IPS DF 6.9 (cell line): ENCODE measurements at regions not wholly inside any gene's neighbourhood (a gene's known extent, or its start where the extent isn't known, plus 50 kb on each side); places are given as distances from the start of the nearest gene placed in this dataset.

Experiments
- DNase-seq: peaks from one replicate; pipeline ENCODE4 v3.0.0-alpha.2; 2013; ENCODE audit warnings: low read depth, low spot score
- H3K27ac ChIP-seq: one replicate; pipeline ENCODE4 v1.5.1; 2013; ENCODE audit warnings: low read length, control low read depth
- H3K27me3 ChIP-seq: 2 replicates; pipeline ENCODE4 v1.6.1; 2013; ENCODE audit warnings: mild to moderate bottlenecking, low read length; ENCODE audit not compliant: control insufficient read depth, insufficient read depth
- H3K36me3 ChIP-seq: 2 replicates; pipeline ENCODE4 v1.6.1; 2013; ENCODE audit warnings: low read length; ENCODE audit not compliant: control insufficient read depth, insufficient read depth
- H3K4me1 ChIP-seq: 2 replicates; pipeline ENCODE4 v1.6.1; 2013; ENCODE audit warnings: low read length; ENCODE audit not compliant: control insufficient read depth, insufficient read depth
- H3K4me3 ChIP-seq: 2 replicates; pipeline ENCODE4 v1.5.1; 2013; ENCODE audit warnings: mild to moderate bottlenecking, low read length
- H3K9me3 ChIP-seq: 2 replicates; pipeline ENCODE4 v1.6.1; 2013; ENCODE audit warnings: low read length, inconsistent platforms; ENCODE audit not compliant: control insufficient read depth, insufficient read depth
- WGBS: extraction: QIAGEN DNeasy Blood & Tissue Kit; methylation state at CpG from one replicate; pipeline ENCODE4 v1.1.7; 2013; ENCODE audit warnings: mixed read lengths, missing lambda C conversion rate; ENCODE audit not compliant: insufficient read length, insufficient coverage; 5-methylcytosine and 5-hydroxymethylcytosine counted together

DNA sequence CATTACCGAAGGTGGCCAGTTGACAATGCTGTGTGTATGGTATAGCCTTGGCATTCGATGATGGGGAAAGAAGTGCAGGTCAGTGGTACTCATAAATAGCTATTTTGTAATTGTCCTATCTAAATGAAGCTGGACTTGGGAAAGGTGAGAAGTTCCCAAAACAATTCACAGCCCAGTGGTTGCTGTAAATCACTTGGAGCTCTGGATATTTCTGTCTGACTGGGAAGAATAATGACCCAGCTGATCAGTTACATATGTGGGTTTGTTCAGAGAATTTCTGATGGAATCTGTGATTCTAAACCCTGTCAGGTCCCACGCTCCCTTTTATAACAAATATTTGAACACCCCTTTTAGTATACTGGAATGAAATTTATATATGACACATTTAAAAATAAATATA, 133.9 kb upstream of the PFN2 start:
- Histone ChIP-seq H3K27me3 (no peaks in the 10 kb centered on the region), H3K4me3 (no peak overlapping the region), H3K36me3 (no peaks in the 10 kb centered on the region), H3K4me1 (no peaks in the 10 kb centered on the region), H3K27ac (no peak overlapping the region), H3K9me3 (no peaks in the 10 kb centered on the region)
- DNase-seq: no peak
- no CpG with 5 or more reads among the region's 3 CpGs for WGBS

DNA sequence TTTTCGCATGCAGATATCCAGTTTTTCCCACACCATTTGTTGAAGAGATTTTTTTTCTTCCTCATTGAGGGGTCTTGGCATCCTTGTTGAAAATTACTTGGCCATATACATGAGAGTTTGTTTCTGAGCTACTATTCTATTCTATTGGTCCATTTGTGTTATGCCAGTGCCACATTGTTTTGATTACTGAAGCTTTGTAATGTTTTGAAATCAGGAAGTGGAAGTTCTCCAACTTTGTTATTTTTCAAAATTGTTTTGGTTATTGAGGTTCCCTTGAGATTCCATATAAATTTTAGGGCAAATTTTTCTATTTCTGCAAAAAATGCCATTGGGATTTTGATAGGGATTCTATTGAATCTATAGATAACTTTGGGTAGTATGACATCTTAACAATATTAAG, 130.3 kb upstream of the PFN2 start:
- Histone ChIP-seq H3K4me3 (no peak overlapping the region), H3K27ac (no peak overlapping the region), H3K27me3 (no peaks in the 10 kb centered on the region), H3K36me3 (no peaks in the 10 kb centered on the region), H3K4me1 (peaks cover 9% of the 10 kb centered on the region), H3K9me3 (no peaks in the 10 kb centered on the region)
- no peak for DNase-seq
- no CpG with 5 or more reads among the region's 1 CpG for WGBS

DNA sequence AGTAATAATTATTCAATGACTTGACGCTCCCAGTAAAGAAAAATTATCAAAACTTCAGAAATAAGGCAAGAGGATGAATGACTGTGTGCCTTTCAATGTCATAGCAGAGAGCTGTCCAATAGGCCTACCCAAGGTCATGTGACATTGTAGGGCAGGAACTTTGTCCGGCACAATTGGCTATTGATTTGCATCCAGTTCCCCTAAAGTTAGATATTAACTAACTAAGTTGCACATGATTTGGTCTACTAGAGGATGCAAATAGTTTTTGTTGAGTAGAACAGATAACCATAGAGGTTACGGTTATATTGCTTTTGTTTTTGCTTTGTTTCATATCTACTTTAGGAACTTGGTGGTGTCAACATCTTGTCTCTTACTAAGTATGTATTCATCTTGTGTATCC, 127.9 kb upstream of the PFN2 start:
- Histone ChIP-seq H3K4me3 (no peak overlapping the region), H3K36me3 (no peaks in the 10 kb centered on the region), H3K27me3 (no peaks in the 10 kb centered on the region), H3K4me1 (peaks cover 10% of the 10 kb centered on the region), H3K27ac (no peak overlapping the region), H3K9me3 (no peaks in the 10 kb centered on the region)
- no CpG with 5 or more reads among the region's 3 CpGs for WGBS
- no peak for DNase-seq

DNA sequence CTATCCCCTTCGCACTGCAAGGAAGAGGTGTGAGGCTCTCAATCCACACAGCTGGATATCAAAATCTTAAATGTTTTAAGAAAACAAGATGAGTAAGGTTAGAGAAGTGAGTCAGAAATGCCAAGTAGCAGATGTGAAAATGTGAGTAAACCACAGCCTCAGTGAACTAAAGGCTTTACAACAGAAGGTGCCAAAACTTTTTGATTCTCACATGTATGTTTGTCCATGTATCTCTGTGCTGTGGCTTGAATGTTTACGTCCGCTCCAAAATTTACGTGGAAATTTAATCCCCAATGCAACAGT, 126.8 kb upstream of the PFN2 start:
- WGBS: no CpG with 5 or more reads among the region's 4 CpGs
- Histone ChIP-seq H3K27ac (no peak overlapping the region), H3K36me3 (no peaks in the 10 kb centered on the region), H3K4me1 (peaks cover 10% of the 10 kb centered on the region), H3K4me3 (no peak overlapping the region), H3K9me3 (no peaks in the 10 kb centered on the region), H3K27me3 (no peaks in the 10 kb centered on the region)
- DNase-seq: no peak

DNA sequence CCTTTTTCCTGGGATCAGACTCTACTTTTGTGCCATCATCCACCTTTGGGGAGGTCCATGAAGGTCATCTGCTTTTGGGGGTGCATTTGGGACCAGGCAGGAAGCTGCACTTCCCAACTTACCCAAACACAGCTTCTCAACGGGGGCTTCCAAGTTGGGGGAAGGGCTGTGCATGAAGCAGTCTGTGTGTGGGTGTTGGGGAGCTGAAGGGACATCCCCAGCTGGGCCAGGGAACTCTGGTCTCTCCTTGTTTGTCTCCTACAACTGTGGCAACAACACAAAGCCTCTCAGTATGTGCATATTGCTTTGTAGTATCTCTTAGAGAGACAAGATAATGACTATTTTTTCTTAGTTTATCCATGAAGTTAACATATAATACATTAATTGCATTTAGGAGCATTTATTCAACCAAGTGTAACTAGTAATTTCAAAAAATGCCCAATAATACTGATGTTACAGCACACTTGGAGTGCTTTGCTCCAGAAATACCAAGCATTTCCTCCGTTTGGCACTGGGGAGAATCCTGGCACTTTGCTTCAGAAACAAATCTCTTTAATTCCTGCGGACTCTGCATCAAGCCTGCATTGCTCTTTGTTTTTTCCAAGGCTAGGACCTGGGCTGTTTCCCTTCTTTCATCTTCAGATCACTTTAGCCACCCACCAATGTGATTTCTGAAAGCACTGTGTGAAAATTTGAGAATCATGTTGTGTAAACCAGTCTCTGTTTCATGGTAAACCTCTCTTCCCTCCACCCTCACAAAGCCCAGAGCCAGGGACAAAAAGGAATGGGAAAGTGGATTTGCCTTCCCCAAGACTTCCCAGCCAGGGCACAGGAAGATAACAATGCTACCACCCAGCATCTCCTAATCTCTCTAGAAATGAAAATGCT, 126.2 kb upstream of the PFN2 start:
- Histone ChIP-seq H3K27me3 (no peaks in the 10 kb centered on the region), H3K9me3 (no peaks in the 10 kb centered on the region), H3K27ac (no peak overlapping the region), H3K4me3 (no peak overlapping the region), H3K36me3 (no peaks in the 10 kb centered on the region), H3K4me1 (peaks cover 10% of the 10 kb centered on the region)
- WGBS: no CpG with 5 or more reads among the region's 3 CpGs
- DNase-seq: no peak

DNA sequence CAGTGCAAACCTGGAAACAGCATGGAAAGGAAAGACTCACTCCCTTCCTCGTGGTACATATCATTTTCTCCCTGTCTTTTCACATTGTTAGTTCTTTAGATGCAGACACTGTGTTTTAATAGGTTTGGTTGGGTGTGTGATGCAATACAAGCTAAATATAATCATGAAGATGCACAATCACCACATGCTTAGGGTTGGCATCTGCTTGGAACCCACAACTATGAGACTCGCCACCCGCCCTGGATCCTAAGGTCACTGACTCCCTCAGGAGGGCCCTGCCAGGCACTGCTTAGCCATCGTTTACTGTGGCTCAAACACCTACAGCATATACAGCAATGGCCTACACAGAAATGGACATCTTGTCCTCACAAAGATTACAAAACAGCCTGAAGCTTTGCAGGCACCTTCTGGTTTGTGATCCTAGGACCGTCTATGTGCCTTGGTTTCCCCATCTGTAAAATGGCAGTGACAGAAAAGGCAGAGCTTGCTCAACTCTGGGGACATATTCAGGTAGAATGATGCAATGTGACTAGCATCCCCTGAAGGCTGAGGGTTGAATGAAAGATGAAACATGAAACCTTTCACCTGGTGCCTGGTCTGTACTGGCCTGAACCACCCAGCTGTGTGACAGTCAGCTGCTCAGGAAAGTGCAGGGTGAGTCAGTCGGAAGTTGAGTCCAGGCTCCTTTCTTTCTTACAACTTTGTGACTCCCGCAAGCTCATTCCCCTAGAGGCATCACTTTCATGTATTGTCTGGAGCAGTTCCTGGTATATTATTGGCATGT, 123.6 kb upstream of the PFN2 start:
- no peaks in the 10 kb centered on the region for H3K27me3 ChIP-seq
- peaks cover 10% of the 10 kb centered on the region for H3K4me1 ChIP-seq
- no peak for DNase-seq
- no peaks in the 10 kb centered on the region for H3K36me3 ChIP-seq
- H3K27ac ChIP-seq: no peak overlapping the region
- no peak overlapping the region for H3K4me3 ChIP-seq
- no CpG with 5 or more reads among the region's 7 CpGs for WGBS
- no peaks in the 10 kb centered on the region for H3K9me3 ChIP-seq

DNA sequence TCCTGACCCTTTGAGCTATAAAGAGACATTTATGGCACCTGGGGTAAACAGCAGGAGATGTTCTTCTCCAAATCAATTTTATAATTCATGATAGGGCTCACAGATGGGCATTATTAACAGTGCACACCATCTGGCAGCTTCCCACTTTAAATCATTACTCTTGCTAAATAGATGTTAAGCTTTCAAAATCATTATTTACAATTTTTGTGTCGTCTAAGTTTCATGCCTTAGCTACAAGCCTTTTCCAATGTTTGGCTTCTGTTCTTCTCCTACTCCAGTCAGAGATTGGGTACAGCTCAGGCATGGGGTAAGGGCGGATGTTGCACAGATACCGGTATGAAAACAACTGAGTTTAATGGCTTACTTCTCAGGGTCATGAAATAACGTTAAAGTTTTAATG, 120.9 kb upstream of the PFN2 start:
- Histone ChIP-seq H3K4me1 (peaks cover 6% of the 10 kb centered on the region; the same call in 1 of the 2 replicates), H3K9me3 (no peaks in the 10 kb centered on the region), H3K36me3 (no peaks in the 10 kb centered on the region), H3K4me3 (no peak overlapping the region), H3K27me3 (no peaks in the 10 kb centered on the region), H3K27ac (no peak overlapping the region)
- no CpG with 5 or more reads among the region's 4 CpGs for WGBS
- no peak for DNase-seq

DNA sequence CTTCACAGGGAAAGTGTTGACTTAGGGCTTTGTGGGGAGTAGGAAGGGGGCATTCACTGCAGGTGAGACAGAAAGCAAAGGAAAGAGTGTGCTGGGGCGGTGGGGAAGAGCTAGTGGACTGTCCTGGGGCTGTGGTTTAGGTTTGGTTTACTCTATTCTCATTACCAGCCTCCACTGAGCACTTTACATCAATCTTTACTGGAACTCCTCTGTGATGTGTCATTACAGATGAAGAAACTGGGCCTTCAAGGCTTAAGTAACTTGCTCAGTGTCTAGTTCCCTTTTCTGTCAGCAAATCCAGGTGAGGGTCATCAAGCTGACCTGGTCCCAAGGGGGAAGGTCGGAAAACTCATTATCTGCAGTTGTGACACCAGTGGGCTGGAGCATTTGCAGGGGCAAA, 120.2 kb upstream of the PFN2 start:
- DNase-seq: no peak
- H3K4me3 ChIP-seq: no peak overlapping the region
- no peaks in the 10 kb centered on the region for H3K36me3 ChIP-seq
- H3K27me3 ChIP-seq: no peaks in the 10 kb centered on the region
- no CpG with 5 or more reads among the region's 2 CpGs for WGBS
- 0 out of 2 replicates have a peak, but pooled peaks cover 1% of the 10 kb centered on the region for H3K4me1 ChIP-seq
- no peak overlapping the region for H3K27ac ChIP-seq
- H3K9me3 ChIP-seq: no peaks in the 10 kb centered on the region

DNA sequence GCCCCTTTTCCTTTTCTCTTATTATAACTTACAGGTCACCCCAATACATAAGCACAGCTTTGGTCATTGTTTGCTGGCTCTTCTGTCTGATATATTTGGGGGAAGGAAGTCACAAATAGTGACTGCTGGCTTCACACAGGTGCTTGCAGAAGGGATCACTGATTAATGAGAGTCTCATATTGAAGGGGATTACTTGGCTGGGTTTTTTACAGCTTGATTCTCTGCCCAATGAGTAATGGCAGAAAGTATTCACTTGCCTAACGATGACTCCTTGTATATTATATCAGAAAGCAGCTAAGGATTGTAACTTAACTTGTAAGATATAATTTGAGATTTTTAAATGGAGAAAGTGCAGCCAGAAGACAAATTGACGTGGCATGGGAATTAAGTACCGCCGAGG, 119.3 kb upstream of the PFN2 start:
- no peak overlapping the region for H3K27ac ChIP-seq
- no CpG with 5 or more reads among the region's 4 CpGs for WGBS
- no peaks in the 10 kb centered on the region for H3K36me3 ChIP-seq
- DNase-seq: no peak
- no peak overlapping the region for H3K4me3 ChIP-seq
- no peaks in the 10 kb centered on the region for H3K9me3 ChIP-seq
- H3K27me3 ChIP-seq: no peaks in the 10 kb centered on the region
- 0 out of 2 replicates have a peak, but pooled peaks cover 1% of the 10 kb centered on the region for H3K4me1 ChIP-seq

DNA sequence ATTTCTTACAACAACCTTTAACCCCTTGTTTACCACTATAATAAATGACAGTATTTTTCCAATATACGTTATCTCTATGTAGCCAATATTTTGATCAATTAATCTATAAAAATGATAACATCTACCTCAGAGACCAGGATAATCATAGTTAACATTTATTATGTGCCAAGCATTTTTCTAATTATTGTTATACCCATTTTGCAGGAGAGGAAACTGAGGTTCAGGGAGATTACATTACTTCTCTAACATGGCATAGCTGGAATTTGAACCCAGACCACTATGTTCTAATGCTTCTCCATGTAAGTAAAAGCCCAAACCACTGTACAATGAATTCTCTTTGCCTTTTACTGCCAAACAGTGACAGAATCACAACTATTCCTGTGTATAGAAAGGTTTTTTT, 113.4 kb upstream of the PFN2 start:
- no peaks in the 10 kb centered on the region for H3K4me1 ChIP-seq
- no peak overlapping the region for H3K4me3 ChIP-seq
- no peaks in the 10 kb centered on the region for H3K27me3 ChIP-seq
- WGBS: no CpG with 5 or more reads among the region's 1 CpG
- H3K27ac ChIP-seq: no peak overlapping the region
- H3K9me3 ChIP-seq: no peaks in the 10 kb centered on the region
- DNase-seq: no peak
- no peaks in the 10 kb centered on the region for H3K36me3 ChIP-seq
